Stimulated activated CD4-positive, alpha-beta T cell treated with anti-CD3 and anti-CD28 coated beads, TNF-alpha, amount 100 ng/mL, for 1 hour (primary cell): ENCODE measurements at regions not wholly inside any gene's neighbourhood (a gene's known extent, or its start where the extent isn't known, plus 50 kb on each side); places are given as distances from the start of the nearest gene placed in this dataset.

Source experiments
- DNase-seq, 3 donors: peaks; one replicate each; pipeline ENCODE4 v3.0.0-alpha.2; 2020; ENCODE audit warnings: low read depth in 3 of 3, low spot score in 1 of 3

GRCh38 chr4:28730304-28730703, 1869.7 kb downstream of the STIM2 start:
- no peak for DNase-seq

- DNase-seq, result no peak
These were observed 1883.4 kb downstream of the STIM2 start for GRCh38 chr4:28744066-28744465.

- no peak for DNase-seq
These were observed 1893.7 kb downstream of the STIM2 start for GRCh38 chr4:28754376-28754775.

- DNase-seq, result no peak
These were observed 1894.4 kb downstream of the STIM2 start for GRCh38 chr4:28755081-28755480.

- DNase-seq, result no peak
These were observed 1898.4 kb downstream of the STIM2 start for GRCh38 chr4:28759064-28759463.

GRCh38 chr4:28760003-28760402, 1899.4 kb downstream of the STIM2 start:
- DNase-seq, result no peak

GRCh38 chr4:28772066-28772465, 1911.4 kb downstream of the STIM2 start:
- DNase-seq, result no peak

- no peak for DNase-seq
These were observed 1912.1 kb downstream of the STIM2 start for GRCh38 chr4:28772788-28773187.

- DNase-seq, result no peak
These were observed 1913.7 kb downstream of the STIM2 start for GRCh38 chr4:28774344-28774743.

GRCh38 chr4:28776004-28776403, 1915.4 kb downstream of the STIM2 start:
- no peak for DNase-seq

- no peak for DNase-seq
These were observed 1923.5 kb downstream of the STIM2 start for GRCh38 chr4:28784188-28784587.

GRCh38 chr4:28787947-28788346, 1927.3 kb downstream of the STIM2 start:
- DNase-seq, result no peak

- no peak for DNase-seq
These were observed 1928.4 kb downstream of the STIM2 start for GRCh38 chr4:28788929-28789490.

GRCh38 chr4:28792917-28793597, 1927.1 kb upstream of the PCDH7 start:
- no peak for DNase-seq

GRCh38 chr4:28799696-28800095, 1920.5 kb upstream of the PCDH7 start:
- no peak for DNase-seq

GRCh38 chr4:28811025-28811424, 1909.1 kb upstream of the PCDH7 start:
- no peak for DNase-seq

- no peak for DNase-seq
These were observed 1898.0 kb upstream of the PCDH7 start for GRCh38 chr4:28822163-28822562.

- no peak for DNase-seq
These were observed 1892.3 kb upstream of the PCDH7 start for GRCh38 chr4:28827866-28828265.

GRCh38 chr4:28831867-28832266, 1888.3 kb upstream of the PCDH7 start:
- DNase-seq, result no peak

- DNase-seq, result no peak
These were observed 1887.7 kb upstream of the PCDH7 start for GRCh38 chr4:28832444-28832843.

- DNase-seq, result no peak
These were observed 1886.0 kb upstream of the PCDH7 start for GRCh38 chr4:28834120-28834519.

GRCh38 chr4:28835501-28835900, 1884.7 kb upstream of the PCDH7 start:
- DNase-seq, result no peak

- no peak for DNase-seq
These were observed 1877.9 kb upstream of the PCDH7 start for GRCh38 chr4:28842271-28842670.
